ENCODE measurements at regions not wholly inside any gene's neighbourhood (a gene's known extent, or its start where the extent isn't known, plus 50 kb on each side); places are given as distances from the start of the nearest gene placed in this dataset.

- TF ChIP-seq ZFP3 (CRISPR knock-in tag; IDR thresholded peaks at IDR 0.05) (no peak), BACH2 (CRISPR knock-in tag; IDR thresholded peaks at IDR 0.05; ENCODE audit: borderline replicate concordance) (no peak), ZFP30 (CRISPR knock-in tag; IDR thresholded peaks at IDR 0.05) (no peak), RARB (CRISPR knock-in tag; IDR thresholded peaks at IDR 0.05) (no peak), OSR1 (CRISPR knock-in tag; IDR thresholded peaks at IDR 0.05) (no peak), TSHZ2 (CRISPR knock-in tag; IDR thresholded peaks at IDR 0.05) (no peak), ZNF565 (CRISPR knock-in tag; conservative IDR thresholded peaks at IDR 0.05; ENCODE audit: low read depth) (no peak), ISL1 (CRISPR knock-in tag; IDR thresholded peaks at IDR 0.05) (no peak), CSDC2 (CRISPR knock-in tag; IDR thresholded peaks at IDR 0.05) (no peak), ARNTL (CRISPR knock-in tag; IDR thresholded peaks at IDR 0.05; ENCODE audit: borderline replicate concordance, low read depth) (no peak), CSRNP3 (CRISPR knock-in tag; IDR thresholded peaks at IDR 0.05) (no peak), POU6F1 (CRISPR knock-in tag; IDR thresholded peaks at IDR 0.05; ENCODE audit: borderline replicate concordance, low read depth) (no peak), PPARA (CRISPR knock-in tag; IDR thresholded peaks at IDR 0.05; ENCODE audit: borderline replicate concordance) (no peak), ZNF70 (CRISPR knock-in tag; IDR thresholded peaks at IDR 0.05) (no peak)
- ATAC-seq, result no peak
Observed at GRCh38 chr4:67106861-67107460, 438.3 kb downstream of the CENPC start.

- ATAC-seq, result no peak
- no peak for TF ChIP-seq POU6F1 (CRISPR knock-in tag; IDR thresholded peaks at IDR 0.05; ENCODE audit: borderline replicate concordance, low read depth)
- no peak for TF ChIP-seq ZFP30 (CRISPR knock-in tag; IDR thresholded peaks at IDR 0.05)
- no peak for TF ChIP-seq CREB5 (CRISPR knock-in tag; IDR thresholded peaks at IDR 0.05; ENCODE audit: low read depth)
- TF ChIP-seq ZC3H10 (CRISPR knock-in tag; IDR thresholded peaks at IDR 0.05), result no peak
- TF ChIP-seq ZNF70 (CRISPR knock-in tag; IDR thresholded peaks at IDR 0.05), result no peak
- no peak for TF ChIP-seq SNAI2 (CRISPR knock-in tag; IDR thresholded peaks at IDR 0.05)
- TF ChIP-seq TSHZ2 (CRISPR knock-in tag; IDR thresholded peaks at IDR 0.05), result no peak
- TF ChIP-seq CSDC2 (CRISPR knock-in tag; IDR thresholded peaks at IDR 0.05), result no peak
- no peak for TF ChIP-seq ZNF8 (CRISPR knock-in tag; IDR thresholded peaks at IDR 0.05)
- TF ChIP-seq PATZ1 (CRISPR knock-in tag; IDR thresholded peaks at IDR 0.05; ENCODE audit: borderline replicate concordance), result no peak
- no peak for TF ChIP-seq ARNTL (CRISPR knock-in tag; IDR thresholded peaks at IDR 0.05; ENCODE audit: borderline replicate concordance, low read depth)
- TF ChIP-seq ESRRG (CRISPR knock-in tag; IDR thresholded peaks at IDR 0.05), result no peak
- no peak for TF ChIP-seq ZFP3 (CRISPR knock-in tag; IDR thresholded peaks at IDR 0.05)
- no peak for TF ChIP-seq CSRNP3 (CRISPR knock-in tag; IDR thresholded peaks at IDR 0.05)
- TF ChIP-seq ZNF565 (CRISPR knock-in tag; conservative IDR thresholded peaks at IDR 0.05; ENCODE audit: low read depth), result no peak
- no peak for TF ChIP-seq GLIS3 (CRISPR knock-in tag; IDR thresholded peaks at IDR 0.05)
Observed at GRCh38 chr4:67104145-67104544, 441.2 kb downstream of the CENPC start.
